CD4-positive, alpha-beta T cell (primary cell): ENCODE measurements at regions not wholly inside any gene's neighbourhood (a gene's known extent, or its start where the extent isn't known, plus 50 kb on each side); places are given as distances from the start of the nearest gene placed in this dataset.
"Not testable (repeated sequence)": the region's sequence is repeated elsewhere in the genome, so short reads cannot be mapped to it uniquely, and the experiment has no call there.

Experiments
- ATAC-seq: fragments of 200-7000 bp; cut with Tn5 transposase; one replicate; pipeline ENCODE4 v1.10.0; 2022; ENCODE audit warnings: mild to moderate bottlenecking; ENCODE audit not compliant: poor library complexity
- CTCF ChIA-PET: fragments of 350-600 bp; sonication (Branson Sonifier 250); formaldehyde crosslinking; loops from one replicate; lab custom pipeline; 2021; ENCODE audit warnings: antibody characterized with exemption, inconsistent platforms; lab: Charles Lee
- POLR2A ChIA-PET: fragments of 350-600 bp; sonication (Branson Sonifier 250); formaldehyde crosslinking; loops from one replicate; lab custom pipeline; 2021; ENCODE audit warnings: antibody characterized with exemption, inconsistent platforms; lab: Charles Lee
- DNase-seq, 14 experiments: peaks; one replicate each; pipeline ENCODE4 v3.0.0-alpha.2; 2013 to 2020; ENCODE audit warnings: mixed read lengths in 2 of 14
- H3K27ac ChIP-seq, 2 donors: one replicate each; pipeline versions ENCODE4 v1.5.1 to v1.7.0; 2013; ENCODE audit warnings: low read length in 2 of 2, low read depth in 1 of 2, mild to moderate bottlenecking in 1 of 2
- H3K27me3 ChIP-seq, 2 experiments: 1 replicate in 1 of 2; 2 replicates in 1 of 2; pipeline versions ENCODE4 v1.6.1 to v1.7.0; 2013; ENCODE audit warnings: low read length in 2 of 2, control low read depth in 1 of 2, mild to moderate bottlenecking in 1 of 2, moderate library complexity in 1 of 2; ENCODE audit not compliant: insufficient read depth in 2 of 2, control insufficient read depth in 1 of 2
- H3K36me3 ChIP-seq: one replicate; pipeline ENCODE4 v1.6.1; 2013; ENCODE audit warnings: low read length, control low read depth; ENCODE audit not compliant: insufficient read depth
- H3K4me1 ChIP-seq: one replicate; pipeline ENCODE4 v1.6.1; 2013; ENCODE audit warnings: low read length, control low read depth; ENCODE audit not compliant: insufficient read depth
- H3K4me3 ChIP-seq: one replicate; pipeline ENCODE4 v1.5.1; 2013; ENCODE audit warnings: mild to moderate bottlenecking, low read length, moderate library complexity
- H3K9me3 ChIP-seq, 2 experiments: 1 replicate in 1 of 2; 2 replicates in 1 of 2; pipeline versions ENCODE4 v1.6.1 to v1.7.0; 2013; ENCODE audit warnings: low read length in 2 of 2, mild to moderate bottlenecking in 2 of 2, control low read depth in 1 of 2, moderate library complexity in 1 of 2; ENCODE audit not compliant: control insufficient read depth in 1 of 2, insufficient read depth in 1 of 2
- H3K27ac Mint-ChIP-seq: one replicate; pipeline ENCODE4 v1.8.0; 2020; ENCODE audit warnings: mixed read lengths
- H3K27me3 Mint-ChIP-seq: one replicate; pipeline ENCODE4 v1.8.0; 2021; ENCODE audit warnings: mixed read lengths
- H3K36me3 Mint-ChIP-seq: one replicate; pipeline ENCODE4 v1.8.0; 2021; ENCODE audit warnings: low read depth, mixed read lengths
- H3K4me1 Mint-ChIP-seq: one replicate; pipeline ENCODE4 v1.8.0; 2021; ENCODE audit warnings: low read depth, mixed read lengths
- H3K4me3 Mint-ChIP-seq: one replicate; pipeline ENCODE4 v1.8.0; 2020; ENCODE audit warnings: mild to moderate bottlenecking, mixed read lengths
- H3K9me3 Mint-ChIP-seq: one replicate; pipeline ENCODE4 v1.8.0; 2020; ENCODE audit warnings: mixed read lengths
- intact Hi-C, 2 experiments: fragments of 100-400 bp; cut with DNase I in 1 of 2; cut with micrococcal nuclease in 1 of 2; formaldehyde crosslinking; loops; one replicate each; pipeline versions ENCODE4 v1.15.1 to v1.9.0; 2023 to 2025; cut with DNase I, micrococcal nuclease
- TF ChIP-seq, protein P1 (sequence below): fragments of 200-600 bp; IDR thresholded peaks from one replicate; pipeline ENCODE4 v1.8.0; 2022; ENCODE audit warnings: antibody characterized with exemption, mild to moderate bottlenecking

DNA sequence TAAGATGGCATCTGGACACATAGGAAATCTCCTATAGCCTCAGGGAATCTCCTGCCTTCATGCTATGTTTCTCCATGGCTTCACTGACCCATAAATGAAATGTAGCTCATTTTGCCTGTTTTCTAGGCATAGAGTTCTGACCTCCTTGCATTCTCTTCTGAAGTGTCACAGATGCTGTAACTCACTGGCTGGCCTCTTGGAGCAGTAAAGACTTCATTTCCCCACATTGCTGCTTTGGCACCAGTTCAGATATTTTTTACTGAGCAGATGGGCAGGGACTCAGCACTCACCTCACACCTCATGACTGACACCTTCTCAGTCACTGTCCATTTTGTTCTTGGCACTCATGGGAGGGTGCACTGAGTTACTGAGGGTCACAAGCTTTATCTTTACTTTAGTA lies 286.7 kb upstream of the TGFBR2 start:
- Mint-ChIP-seq H3K27me3 (no peaks in the 10 kb centered on the region), H3K9me3 (peaks cover 3% of the 10 kb centered on the region), H3K4me3 (no peak overlapping the region), H3K4me1 (peaks cover 13% of the 10 kb centered on the region), H3K36me3 (no peaks in the 10 kb centered on the region), H3K27ac (peak overlapping the region; percentile 1)
- ATAC-seq (peak; percentile 97), DNase-seq (peak in 13 of 14 experiments; percentile 4 to 73 (median 24))
- TF ChIP-seq, protein P1, sequence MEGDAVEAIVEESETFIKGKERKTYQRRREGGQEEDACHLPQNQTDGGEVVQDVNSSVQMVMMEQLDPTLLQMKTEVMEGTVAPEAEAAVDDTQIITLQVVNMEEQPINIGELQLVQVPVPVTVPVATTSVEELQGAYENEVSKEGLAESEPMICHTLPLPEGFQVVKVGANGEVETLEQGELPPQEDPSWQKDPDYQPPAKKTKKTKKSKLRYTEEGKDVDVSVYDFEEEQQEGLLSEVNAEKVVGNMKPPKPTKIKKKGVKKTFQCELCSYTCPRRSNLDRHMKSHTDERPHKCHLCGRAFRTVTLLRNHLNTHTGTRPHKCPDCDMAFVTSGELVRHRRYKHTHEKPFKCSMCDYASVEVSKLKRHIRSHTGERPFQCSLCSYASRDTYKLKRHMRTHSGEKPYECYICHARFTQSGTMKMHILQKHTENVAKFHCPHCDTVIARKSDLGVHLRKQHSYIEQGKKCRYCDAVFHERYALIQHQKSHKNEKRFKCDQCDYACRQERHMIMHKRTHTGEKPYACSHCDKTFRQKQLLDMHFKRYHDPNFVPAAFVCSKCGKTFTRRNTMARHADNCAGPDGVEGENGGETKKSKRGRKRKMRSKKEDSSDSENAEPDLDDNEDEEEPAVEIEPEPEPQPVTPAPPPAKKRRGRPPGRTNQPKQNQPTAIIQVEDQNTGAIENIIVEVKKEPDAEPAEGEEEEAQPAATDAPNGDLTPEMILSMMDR: peak; percentile 56
- intact Hi-C loops: loop anchor here (1.0 to 5.0 kb wide), 4 partner anchors 291 to 374 kb away; no protein-coding TSS in a partner anchor
- no peak overlapping the region for H3K4me3 ChIP-seq
- ChIA-PET POLR2A (interaction anchor here (0.9 to 1.9 kb wide), 8 partner anchors 12 to 376 kb away, joined by 3 to 6 read pairs (median 3); no protein-coding TSS in a partner anchor), CTCF (interaction anchor here (0.6 to 3.0 kb wide), 13 partner anchors 11 to 410 kb away, joined by 3 to 11 read pairs (median 4); partner anchors contain the start of gene TGFBR2)
- H3K4me1 ChIP-seq: no peaks in the 10 kb centered on the region
- no peaks in the 10 kb centered on the region for H3K27me3 ChIP-seq
- no peaks in the 10 kb centered on the region for H3K9me3 ChIP-seq
- no peak overlapping the region for H3K27ac ChIP-seq
- no peaks in the 10 kb centered on the region for H3K36me3 ChIP-seq

DNA sequence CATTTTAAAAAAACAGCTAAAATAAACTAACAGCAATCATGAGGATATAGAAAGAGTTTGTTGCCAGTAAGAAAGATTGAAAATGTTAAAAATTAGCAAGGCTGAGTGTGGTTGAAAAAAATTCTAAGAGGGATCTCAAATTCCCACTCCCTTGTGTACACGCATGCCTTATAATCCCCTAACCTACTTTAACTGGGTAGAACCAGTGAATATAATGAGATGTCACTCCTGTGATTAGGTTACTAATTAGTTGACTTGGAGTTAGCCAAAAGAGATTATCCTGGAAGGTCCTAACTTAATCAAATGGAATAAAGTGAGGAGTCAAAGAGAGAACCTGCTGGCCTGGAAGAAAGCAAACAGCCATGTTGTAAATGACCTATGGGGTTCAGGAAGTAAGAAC lies 286.0 kb upstream of the TGFBR2 start:
- Mint-ChIP-seq H3K36me3 (no peaks in the 10 kb centered on the region), H3K4me1 (peaks cover 13% of the 10 kb centered on the region), H3K27ac (no peak overlapping the region), H3K4me3 (no peak overlapping the region), H3K27me3 (no peaks in the 10 kb centered on the region), H3K9me3 (peaks cover 3% of the 10 kb centered on the region)
- no peaks in the 10 kb centered on the region for H3K4me1 ChIP-seq
- CTCF ChIA-PET: interaction anchor here (1.3 to 3.0 kb wide), 8 partner anchors 10 to 373 kb away, joined by 3 to 11 read pairs (median 5); no protein-coding TSS in a partner anchor
- no peaks in the 10 kb centered on the region for H3K36me3 ChIP-seq
- H3K4me3 ChIP-seq: no peak overlapping the region
- TF ChIP-seq, protein P1: no peak
- H3K9me3 ChIP-seq: no peaks in the 10 kb centered on the region
- POLR2A ChIA-PET: interaction anchor here (1.0 to 1.9 kb wide), 6 partner anchors 12 to 335 kb away, joined by 3 to 6 read pairs (median 4); no protein-coding TSS in a partner anchor
- DNase-seq (no peak), ATAC-seq (no peak)
- intact Hi-C loops: loop anchor here (2.0 to 5.0 kb wide), 3 partner anchors 290 to 372 kb away; no protein-coding TSS in a partner anchor
- no peak overlapping the region for H3K27ac ChIP-seq
- no peaks in the 10 kb centered on the region for H3K27me3 ChIP-seq

DNA sequence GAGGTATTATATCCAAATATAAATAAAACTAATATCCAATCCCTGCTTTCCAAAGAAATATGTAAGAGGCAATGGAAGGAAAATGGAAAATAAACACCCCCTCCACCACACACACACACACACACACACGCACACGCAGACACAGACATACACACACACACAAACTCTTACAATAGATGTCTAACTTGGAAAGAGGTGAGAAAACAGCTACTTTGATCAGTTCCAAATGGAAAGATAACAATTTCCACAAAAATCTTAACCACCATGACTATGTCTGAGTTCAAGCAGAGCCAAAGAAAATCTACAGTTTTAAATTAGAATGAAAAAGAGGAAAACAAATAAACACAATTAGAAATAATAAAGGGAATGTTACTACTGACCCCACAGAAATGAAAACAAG lies 285.3 kb upstream of the TGFBR2 start:
- Mint-ChIP-seq H3K4me1 (peaks cover 13% of the 10 kb centered on the region), H3K9me3 (peaks cover 3% of the 10 kb centered on the region), H3K27me3 (no peaks in the 10 kb centered on the region), H3K27ac (no peak overlapping the region), H3K36me3 (no peaks in the 10 kb centered on the region), H3K4me3 (no peak overlapping the region)
- Histone ChIP-seq H3K4me3 (no peak overlapping the region), H3K9me3 (no peaks in the 10 kb centered on the region), H3K27me3 (no peaks in the 10 kb centered on the region), H3K27ac (no peak overlapping the region), H3K4me1 (no peaks in the 10 kb centered on the region), H3K36me3 (no peaks in the 10 kb centered on the region)
- POLR2A ChIA-PET: interaction anchor here (0.9 kb wide), 1 partner anchor 334 kb away, joined by 3 read pairs; no protein-coding TSS in a partner anchor
- TF ChIP-seq, protein P1: no peak
- intact Hi-C loops: loop anchor here (2.0 to 5.0 kb wide), 3 partner anchors 290 to 372 kb away; no protein-coding TSS in a partner anchor
- no peak for ATAC-seq
- CTCF ChIA-PET: no interaction called here
- DNase-seq: no peak

DNA sequence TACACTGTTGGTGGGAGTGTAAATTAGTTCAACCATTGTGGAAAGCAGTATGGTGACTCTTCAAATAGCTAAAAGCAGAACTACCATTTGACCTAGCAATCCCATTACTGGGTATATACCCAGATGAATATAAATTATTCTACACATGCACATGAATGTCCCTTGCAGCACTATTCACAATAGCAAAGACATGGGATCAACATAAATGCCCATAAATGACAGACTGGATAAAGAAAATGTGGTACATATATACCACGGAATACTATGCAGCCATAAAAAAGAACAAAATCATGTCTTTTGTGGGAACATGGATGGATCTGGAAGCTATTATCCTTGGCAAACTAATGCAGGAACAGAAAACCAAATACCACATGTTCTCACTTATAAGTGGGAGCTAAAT lies 282.8 kb upstream of the TGFBR2 start:
- H3K4me1 ChIP-seq, H3K9me3 ChIP-seq, DNase-seq, ATAC-seq, H3K4me3 ChIP-seq, H3K27ac Mint-ChIP-seq, H3K27ac ChIP-seq, H3K36me3 Mint-ChIP-seq, H3K4me3 Mint-ChIP-seq, POLR2A ChIA-PET, CTCF ChIA-PET, H3K27me3 Mint-ChIP-seq, H3K27me3 ChIP-seq, H3K9me3 Mint-ChIP-seq, H3K36me3 ChIP-seq: not testable (repeated sequence)
- intact Hi-C loops: loop anchor here in 1 of 2 experiments (5.0 kb wide), 1 partner anchor 294 kb away; no protein-coding TSS in a partner anchor
- peaks cover 20% of the 10 kb centered on the region for H3K4me1 Mint-ChIP-seq
